Adrenal gland (tissue), 5 donors: ENCODE measurements at regions not wholly inside any gene's neighbourhood (a gene's known extent, or its start where the extent isn't known, plus 50 kb on each side); places are given as distances from the start of the nearest gene placed in this dataset.

Source experiments
- POLR2A ChIP-seq, 2 donors: fragments of 450-650 bp; IDR thresholded peaks; one replicate each; pipeline ENCODE4 v1.6.1; 2017; ENCODE audit warnings: antibody characterized with exemption in 2 of 2, mild to moderate bottlenecking in 2 of 2, moderate library complexity in 1 of 2
- TF ChIP-seq, protein P1 (sequence below), 6 experiments: fragments of 450-650 bp in 4 of 6; fragments of 200-600 bp in 2 of 6; sonication (generic) in 1 of 6; IDR thresholded peaks; 1 replicate in 5 of 6; 2 replicates in 1 of 6; pipeline versions ENCODE4 v1.5.1 to v1.8.0; 2016 to 2021; ENCODE audit warnings: antibody characterized with exemption in 6 of 6, mild to moderate bottlenecking in 2 of 6, moderate library complexity in 1 of 6
- donor health status: DM: no; HTN: no; CAD: no.

DNA sequence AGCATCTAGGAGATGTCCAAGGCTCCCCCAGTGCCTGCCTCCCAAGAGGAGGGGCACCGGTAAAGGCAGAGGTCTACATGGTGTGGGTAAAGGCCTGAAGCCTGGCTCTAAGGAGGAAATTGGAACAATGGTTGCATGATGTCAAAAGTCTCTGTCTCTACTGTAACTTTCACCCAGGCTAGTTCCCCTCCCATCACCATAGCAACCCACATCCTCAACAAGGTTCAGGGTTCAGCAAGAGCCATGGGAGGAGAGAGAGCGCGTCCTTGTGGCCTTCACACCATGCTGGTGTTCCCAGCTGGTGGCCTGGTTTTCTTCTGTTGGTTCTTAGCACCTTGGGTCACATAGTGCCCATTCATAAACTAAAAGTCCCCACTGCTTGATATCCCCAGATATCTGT lies 196.7 kb upstream of the CDH5 start:
- TF ChIP-seq, protein P1, sequence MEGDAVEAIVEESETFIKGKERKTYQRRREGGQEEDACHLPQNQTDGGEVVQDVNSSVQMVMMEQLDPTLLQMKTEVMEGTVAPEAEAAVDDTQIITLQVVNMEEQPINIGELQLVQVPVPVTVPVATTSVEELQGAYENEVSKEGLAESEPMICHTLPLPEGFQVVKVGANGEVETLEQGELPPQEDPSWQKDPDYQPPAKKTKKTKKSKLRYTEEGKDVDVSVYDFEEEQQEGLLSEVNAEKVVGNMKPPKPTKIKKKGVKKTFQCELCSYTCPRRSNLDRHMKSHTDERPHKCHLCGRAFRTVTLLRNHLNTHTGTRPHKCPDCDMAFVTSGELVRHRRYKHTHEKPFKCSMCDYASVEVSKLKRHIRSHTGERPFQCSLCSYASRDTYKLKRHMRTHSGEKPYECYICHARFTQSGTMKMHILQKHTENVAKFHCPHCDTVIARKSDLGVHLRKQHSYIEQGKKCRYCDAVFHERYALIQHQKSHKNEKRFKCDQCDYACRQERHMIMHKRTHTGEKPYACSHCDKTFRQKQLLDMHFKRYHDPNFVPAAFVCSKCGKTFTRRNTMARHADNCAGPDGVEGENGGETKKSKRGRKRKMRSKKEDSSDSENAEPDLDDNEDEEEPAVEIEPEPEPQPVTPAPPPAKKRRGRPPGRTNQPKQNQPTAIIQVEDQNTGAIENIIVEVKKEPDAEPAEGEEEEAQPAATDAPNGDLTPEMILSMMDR (IDR thresholded peaks at IDR 0.05): no peak
- no peak for TF ChIP-seq POLR2A (IDR thresholded peaks at IDR 0.05)
